ENCODE measurements at regions not wholly inside any gene's neighbourhood (a gene's known extent, or its start where the extent isn't known, plus 50 kb on each side); places are given as distances from the start of the nearest gene placed in this dataset.

DNA sequence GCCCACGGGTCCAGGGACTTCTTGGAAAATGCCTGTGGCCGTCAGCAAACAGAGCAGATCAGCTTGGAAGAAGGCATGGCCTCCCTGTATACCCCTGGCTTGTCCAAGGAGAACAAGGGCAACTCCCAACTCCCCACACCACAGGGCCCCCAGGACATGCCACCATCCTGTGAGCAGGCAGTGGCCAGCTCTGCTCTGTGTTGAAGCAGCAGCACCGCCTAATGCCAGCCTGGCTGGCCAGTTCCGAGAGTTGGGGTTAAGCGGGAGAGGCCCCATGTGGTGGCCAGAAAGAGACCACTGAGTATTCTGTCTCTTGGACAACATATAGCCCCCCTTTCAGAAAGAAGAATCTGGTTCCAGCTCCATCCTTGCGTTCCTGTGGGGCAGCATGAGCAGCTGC lies 209.2 kb downstream of the CTTN start:
- TF ChIP-seq CTCF (IDR thresholded peaks at IDR 0.05; ENCODE audit: insufficient read depth, low read length, poor library complexity, severe bottlenecking): no peak
- no peak for TF ChIP-seq EZH2phosphoT487 (conservative IDR thresholded peaks at IDR 0.05; ENCODE audit: low read length)
